ENCODE measurements at regions not wholly inside any gene's neighbourhood (a gene's known extent, or its start where the extent isn't known, plus 50 kb on each side); places are given as distances from the start of the nearest gene placed in this dataset.
"Not testable (repeated sequence)": the region's sequence is repeated elsewhere in the genome, so short reads cannot be mapped to it uniquely, and the experiment has no call there.

DNA sequence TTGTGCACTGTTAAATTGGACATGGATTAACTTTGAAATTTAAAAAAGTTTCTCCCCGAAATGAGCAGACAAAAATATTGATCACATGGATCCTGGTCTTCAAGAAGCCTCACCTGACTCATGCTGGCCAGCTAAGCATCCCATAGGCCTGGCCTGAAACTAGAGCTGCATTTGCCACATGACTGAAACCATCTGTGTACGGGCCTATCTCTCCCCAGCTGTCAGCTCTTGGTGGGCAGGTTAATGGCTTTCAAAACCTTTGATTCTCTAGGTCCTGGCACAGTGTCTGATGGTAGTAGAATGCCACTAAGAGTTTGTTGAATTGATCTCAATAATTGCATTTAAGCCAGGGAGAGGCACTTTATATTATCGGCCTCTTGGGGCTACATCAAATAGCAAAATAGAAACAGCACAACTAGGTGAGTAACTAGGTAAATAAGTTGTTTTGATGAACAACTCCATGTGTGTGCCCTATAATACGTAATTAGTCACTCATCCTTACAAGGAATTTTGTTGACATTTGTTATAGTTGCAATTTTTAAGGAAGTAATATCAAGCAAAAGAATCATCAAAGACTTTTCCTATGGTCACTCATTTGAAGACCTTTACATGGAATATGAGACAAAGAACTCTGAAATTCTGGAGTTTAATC, 251.1 kb downstream of the SP3 start:
- Histone ChIP-seq H3K4me1 (replicated peaks in 1 of 2) (peaks cover 0 to 6% of the 10 kb centered on the region in 2 donors), H3K4me3 (no peak overlapping the region), H3K27ac (no peak overlapping the region)
- in situ Hi-C loops (cut with MboI; ENCODE audit: low pct_unique_long_range_greater_than_20kb in 2 of 9, low sequenced_read_pairs in 9 of 9, unreplicated experiment in 9 of 9), result no loop called here
- WGBS, 10 experiments, result 62 to 100% (median 83%) methylated on average over 2 to 4 of the region's 4 CpGs; no CpG with 5 or more reads in 1 of the 10 experiments
- no peak for ATAC-seq (replicated peaks in 6 of 8)

DNA sequence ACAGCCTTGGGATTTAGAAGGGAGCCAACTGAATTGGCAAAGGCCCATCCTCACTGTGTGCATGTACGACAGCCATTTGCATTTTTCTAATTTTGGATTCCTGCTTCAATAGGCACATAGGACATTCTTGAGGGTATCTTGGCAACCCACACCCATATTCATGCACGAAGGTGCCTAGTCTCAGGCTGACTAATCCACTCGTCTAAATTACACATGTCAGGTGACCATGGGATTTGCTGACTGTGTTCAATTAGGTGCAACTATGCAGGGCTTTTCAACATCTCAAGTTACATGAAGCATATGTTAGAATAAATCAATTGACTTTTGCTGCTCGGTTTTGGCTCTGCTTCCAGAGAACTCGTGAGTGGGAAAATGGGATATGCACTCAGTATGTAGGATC, 249.7 kb downstream of the SP3 start:
- ATAC-seq (replicated peaks in 6 of 8), result peak in 5 of 8 experiments; percentile 9 to 93 (median 80)
- H3K27ac ChIP-seq, result no peak overlapping the region
- in situ Hi-C loops (cut with MboI; ENCODE audit: low pct_unique_long_range_greater_than_20kb in 2 of 9, low sequenced_read_pairs in 9 of 9, unreplicated experiment in 9 of 9), result no loop called here
- no peak overlapping the region for H3K4me3 ChIP-seq
- H3K4me1 ChIP-seq (replicated peaks in 1 of 2), result peaks cover 0 to 6% of the 10 kb centered on the region in 2 donors
- WGBS, 10 experiments, result 0 to 78% (median 10%) methylated on average over 1 to 5 of the region's 5 CpGs; no CpG with 5 or more reads in 3 of the 10 experiments

DNA sequence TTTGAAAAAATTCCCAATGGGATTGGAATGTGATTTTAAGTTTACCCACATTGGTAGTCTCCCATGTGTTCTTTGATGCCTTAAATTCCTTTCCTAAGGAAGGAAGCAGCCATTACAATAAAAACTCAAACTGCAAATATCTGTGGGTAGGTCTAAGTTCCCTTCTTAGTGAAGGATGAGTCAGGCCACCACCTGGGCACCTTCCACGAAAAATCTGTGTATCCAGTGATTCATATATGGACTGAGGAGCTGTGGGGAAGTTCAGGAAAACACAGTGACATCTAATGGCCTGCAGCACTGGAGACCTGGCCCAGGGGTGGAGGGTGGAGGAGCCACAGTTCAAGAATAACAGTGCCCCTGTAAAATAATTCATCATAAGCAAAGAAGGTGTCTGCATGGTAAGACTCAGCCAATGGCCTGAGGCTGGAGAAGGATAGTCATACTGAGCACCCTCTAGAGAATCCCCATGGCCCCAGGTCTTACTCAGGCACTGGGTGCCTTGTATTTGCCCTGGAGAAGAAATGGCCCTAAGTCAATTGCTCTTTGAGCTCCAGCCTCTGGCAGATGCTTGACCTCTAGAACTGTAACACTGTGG, 248.6 kb downstream of the SP3 start:
- ATAC-seq (replicated peaks in 6 of 8), result no peak
- in situ Hi-C loops (cut with MboI; ENCODE audit: low pct_unique_long_range_greater_than_20kb in 2 of 9, low sequenced_read_pairs in 9 of 9, unreplicated experiment in 9 of 9), result no loop called here
- 0 to 80% (median 40%) methylated on average over 1 of the region's 1 CpG; no CpG with 5 or more reads in 3 of the 10 experiments for WGBS, 10 experiments

DNA sequence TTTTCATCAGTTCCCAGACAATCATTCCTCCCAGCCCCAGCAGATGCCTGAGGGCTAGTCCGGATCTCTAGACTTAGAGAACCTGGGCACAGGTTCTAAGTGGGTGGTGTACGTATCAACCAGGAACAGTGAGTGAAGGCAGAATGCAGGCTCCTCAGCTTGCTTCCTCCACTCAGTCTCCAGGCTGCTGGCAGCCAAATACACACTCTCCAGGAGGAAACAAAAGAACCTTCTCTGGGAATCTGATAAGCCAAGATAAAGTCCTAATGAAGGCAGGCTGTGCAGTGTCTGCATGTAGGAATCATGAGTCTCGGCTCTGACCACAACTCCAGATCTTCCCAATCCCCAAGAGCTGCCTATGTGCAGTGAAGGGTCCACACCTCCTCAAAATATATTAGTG, 245.7 kb downstream of the SP3 start:
- WGBS, 10 experiments, result 38 to 100% (median 93%) methylated on average over 1 to 2 of the region's 3 CpGs; no CpG with 5 or more reads in 3 of the 10 experiments
- H3K27ac ChIP-seq, result no peak overlapping the region
- no peak for ATAC-seq (replicated peaks in 6 of 8)
- no peak overlapping the region for H3K4me3 ChIP-seq
- H3K4me1 ChIP-seq (replicated peaks in 1 of 2), result peaks cover 0 to 4% of the 10 kb centered on the region in 2 donors
- in situ Hi-C loops (cut with MboI; ENCODE audit: low pct_unique_long_range_greater_than_20kb in 2 of 9, low sequenced_read_pairs in 9 of 9, unreplicated experiment in 9 of 9), result no loop called here

More for the DNA sequence above, 248.6 kb downstream of the SP3 start:
- Histone ChIP-seq H3K27ac (no peak overlapping the region), H3K4me1 (replicated peaks in 1 of 2) (peaks cover 0 to 6% of the 10 kb centered on the region in 2 donors), H3K4me3 (no peak overlapping the region)

DNA sequence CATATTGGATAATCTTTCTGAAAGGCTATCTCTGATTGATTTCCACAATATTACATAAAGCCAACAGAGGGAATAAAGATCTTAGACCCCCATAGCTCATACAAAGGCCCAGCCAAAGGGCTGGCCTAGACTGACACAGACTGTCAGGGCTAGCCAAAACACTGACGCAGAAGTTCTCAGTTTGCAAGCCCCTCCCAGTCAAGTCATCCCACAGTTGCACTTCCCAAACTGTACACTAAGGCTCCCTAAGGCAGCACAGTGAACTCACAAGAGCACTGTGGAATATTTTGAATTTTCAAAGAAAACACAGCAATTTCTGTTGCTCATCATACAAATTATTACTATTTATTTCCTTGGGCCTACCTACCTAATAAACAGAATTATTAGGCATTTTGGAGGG, 244.9 kb downstream of the SP3 start:
- in situ Hi-C loops (cut with MboI; ENCODE audit: low pct_unique_long_range_greater_than_20kb in 2 of 9, low sequenced_read_pairs in 9 of 9, unreplicated experiment in 9 of 9), result no loop called here
- ATAC-seq (replicated peaks in 6 of 8), result peak in 3 of 8 experiments; percentile 52 to 84 (median 76)
- 50 to 100% methylated on average over 1 of the region's 1 CpG; no CpG with 5 or more reads in 8 of the 10 experiments for WGBS, 10 experiments
- Histone ChIP-seq H3K4me1 (replicated peaks in 1 of 2) (peaks cover 2 to 3% of the 10 kb centered on the region in 2 donors), H3K4me3 (no peak overlapping the region), H3K27ac (no peak overlapping the region)

DNA sequence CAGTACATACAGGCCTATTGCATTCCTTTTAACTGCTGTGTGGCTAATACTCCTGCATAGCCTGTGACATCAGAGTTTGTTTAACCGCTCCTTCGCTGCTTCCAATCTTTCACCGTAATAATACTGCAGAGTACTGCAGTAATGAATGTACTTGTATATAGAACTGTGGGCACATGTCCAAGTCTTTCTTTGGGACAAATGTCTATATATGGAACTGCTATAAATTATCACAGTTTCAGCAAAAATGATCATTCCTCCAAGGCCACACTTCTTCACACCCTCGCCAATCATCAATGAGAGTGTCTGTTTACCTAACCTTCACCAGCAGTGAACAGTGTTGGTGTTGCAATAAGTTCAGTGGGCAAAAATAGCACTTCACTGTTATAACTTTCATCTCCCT, 230.4 kb downstream of the SP3 start:
- Histone ChIP-seq H3K4me3 (no peak overlapping the region), H3K4me1 (replicated peaks in 1 of 2) (no peaks in the 10 kb centered on the region), H3K27ac (no peak overlapping the region)
- WGBS, 10 experiments, result 90 to 100% (median 95%) methylated on average over 2 to 4 of the region's 4 CpGs; no CpG with 5 or more reads in 3 of the 10 experiments
- peak in 1 of 8 experiments; percentile 35 for ATAC-seq (replicated peaks in 6 of 8)
- in situ Hi-C loops (cut with MboI; ENCODE audit: low pct_unique_long_range_greater_than_20kb in 2 of 9, low sequenced_read_pairs in 9 of 9, unreplicated experiment in 9 of 9), result loop anchor here in 2 of 9 experiments (25.0 kb wide), 2 partner anchors 147 to 322 kb away; no protein-coding TSS in a partner anchor

DNA sequence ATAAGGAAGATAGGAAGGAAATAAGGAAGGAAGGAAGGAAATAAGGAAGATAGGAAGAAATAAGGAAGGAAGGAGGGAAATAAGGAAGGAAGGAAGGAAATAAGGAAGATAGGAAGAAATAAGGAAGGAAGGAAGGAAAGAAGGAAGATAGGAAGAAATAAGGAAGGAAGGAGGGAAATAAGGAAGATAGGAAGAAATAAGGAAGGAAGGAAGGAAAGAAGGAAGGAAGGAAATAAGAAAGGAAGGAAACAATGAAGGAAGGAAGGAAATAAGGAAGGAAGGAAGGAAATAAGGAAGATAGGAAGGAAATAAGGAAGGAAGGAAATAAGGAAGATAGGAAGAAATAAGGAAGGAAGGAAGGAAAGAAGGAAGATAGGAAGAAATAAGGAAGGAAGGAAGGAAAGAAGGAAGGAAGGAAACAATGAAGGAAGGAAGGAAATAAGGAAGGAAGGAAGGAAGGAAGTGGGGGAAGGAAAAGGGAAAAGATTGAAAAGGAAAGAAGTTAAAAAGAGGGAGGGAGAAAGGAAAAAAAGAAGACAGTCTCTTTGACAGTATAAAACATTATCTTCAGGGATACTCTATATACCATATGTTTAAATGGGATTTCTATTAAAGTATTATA, 227.1 kb downstream of the SP3 start:
- not testable (repeated sequence) for H3K4me1 ChIP-seq (replicated peaks in 1 of 2); H3K27ac ChIP-seq; ATAC-seq (replicated peaks in 6 of 8); H3K4me3 ChIP-seq
- in situ Hi-C loops (cut with MboI; ENCODE audit: low pct_unique_long_range_greater_than_20kb in 2 of 9, low sequenced_read_pairs in 9 of 9, unreplicated experiment in 9 of 9), result loop anchor here in 2 of 9 experiments (25.0 kb wide), 2 partner anchors 151 to 326 kb away; no protein-coding TSS in a partner anchor

DNA sequence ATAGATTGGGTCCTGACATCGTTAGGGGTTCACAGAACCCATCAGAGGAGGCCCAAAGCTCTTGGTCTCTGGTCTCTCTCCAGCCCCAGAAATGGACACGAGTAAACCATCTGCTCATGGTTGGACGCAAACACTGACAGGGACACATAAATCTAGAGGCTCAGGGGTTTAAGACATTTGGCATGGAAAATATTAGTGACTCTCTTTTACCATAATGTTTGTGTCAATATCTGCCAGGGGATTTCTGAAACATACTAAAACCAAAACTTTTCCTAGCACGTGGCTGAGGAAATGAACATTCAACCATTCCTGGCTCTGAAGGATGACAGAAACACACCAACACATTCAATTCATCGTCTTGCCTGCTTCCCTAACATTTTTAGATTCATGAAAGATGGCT, 226.2 kb downstream of the SP3 start:
- in situ Hi-C loops (cut with MboI; ENCODE audit: low pct_unique_long_range_greater_than_20kb in 2 of 9, low sequenced_read_pairs in 9 of 9, unreplicated experiment in 9 of 9), result loop anchor here in 2 of 9 experiments (25.0 kb wide), 2 partner anchors 152 to 327 kb away; no protein-coding TSS in a partner anchor
- ATAC-seq (replicated peaks in 6 of 8), result no peak
- 4 to 94% (median 80%) methylated on average over 1 to 5 of the region's 5 CpGs; no CpG with 5 or more reads in 3 of the 10 experiments for WGBS, 10 experiments
- H3K27ac ChIP-seq, result no peak overlapping the region
- no peak overlapping the region for H3K4me3 ChIP-seq
- H3K4me1 ChIP-seq (replicated peaks in 1 of 2), result peaks cover 0 to 2% of the 10 kb centered on the region in 2 donors

DNA sequence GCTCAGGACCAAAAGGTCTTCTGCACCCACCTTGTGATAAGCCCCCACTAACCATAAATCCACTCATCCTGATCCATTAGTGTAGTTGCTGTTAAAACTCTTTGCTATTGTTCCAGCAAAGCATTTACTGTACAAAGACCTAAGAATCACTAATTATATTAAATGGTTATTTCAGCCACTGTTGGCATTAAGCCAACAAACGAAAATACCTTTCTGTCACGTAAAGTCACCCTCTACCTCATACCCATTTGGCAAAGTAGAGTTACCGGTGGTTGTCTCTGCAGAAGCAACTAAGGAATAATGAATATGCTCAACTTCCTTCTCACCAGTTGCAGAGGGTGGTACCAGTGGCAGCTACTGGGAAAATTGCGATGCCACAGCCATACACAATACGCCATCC, 224.5 kb downstream of the SP3 start:
- ATAC-seq (replicated peaks in 6 of 8), result no peak
- H3K4me3 ChIP-seq, result no peak overlapping the region
- 44 to 100% (median 71%) methylated on average over 2 to 5 of the region's 5 CpGs; no CpG with 5 or more reads in 2 of the 10 experiments for WGBS, 10 experiments
- peaks cover 0 to 2% of the 10 kb centered on the region in 2 donors for H3K4me1 ChIP-seq (replicated peaks in 1 of 2)
- in situ Hi-C loops (cut with MboI; ENCODE audit: low pct_unique_long_range_greater_than_20kb in 2 of 9, low sequenced_read_pairs in 9 of 9, unreplicated experiment in 9 of 9), result loop anchor here in 2 of 9 experiments (25.0 kb wide), 2 partner anchors 153 to 328 kb away; no protein-coding TSS in a partner anchor
- no peak overlapping the region for H3K27ac ChIP-seq

DNA sequence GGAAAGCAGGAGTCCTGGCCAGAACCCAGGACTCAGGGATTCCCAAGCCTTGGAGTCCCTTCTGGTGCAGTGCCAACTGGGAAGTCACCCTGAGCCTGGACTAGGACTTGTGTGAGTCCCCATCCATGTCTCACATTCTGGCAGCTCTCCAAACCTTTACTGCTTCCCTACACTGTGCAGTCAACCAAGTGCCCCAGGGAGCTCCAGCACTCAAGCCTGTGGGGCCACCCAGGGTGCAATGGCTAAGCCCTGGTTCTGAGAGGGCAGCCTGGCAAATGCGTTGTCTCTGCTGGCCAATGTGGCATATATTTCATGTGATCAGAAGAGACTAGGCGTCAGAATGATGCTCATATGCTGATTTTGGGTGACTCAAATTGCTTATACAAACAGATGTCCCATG, 223.4 kb downstream of the SP3 start:
- WGBS, 10 experiments, result 0 to 100% (median 88%) methylated on average over 1 to 2 of the region's 2 CpGs; no CpG with 5 or more reads in 7 of the 10 experiments
- H3K27ac ChIP-seq, result no peak overlapping the region
- peak in 4 of 8 experiments; percentile 26 to 94 (median 46) for ATAC-seq (replicated peaks in 6 of 8)
- in situ Hi-C loops (cut with MboI; ENCODE audit: low pct_unique_long_range_greater_than_20kb in 2 of 9, low sequenced_read_pairs in 9 of 9, unreplicated experiment in 9 of 9), result loop anchor here in 2 of 9 experiments (25.0 kb wide), 2 partner anchors 154 to 329 kb away; no protein-coding TSS in a partner anchor
- H3K4me3 ChIP-seq, result no peak overlapping the region
- peaks cover 2% of the 10 kb centered on the region in 2 donors for H3K4me1 ChIP-seq (replicated peaks in 1 of 2)

DNA sequence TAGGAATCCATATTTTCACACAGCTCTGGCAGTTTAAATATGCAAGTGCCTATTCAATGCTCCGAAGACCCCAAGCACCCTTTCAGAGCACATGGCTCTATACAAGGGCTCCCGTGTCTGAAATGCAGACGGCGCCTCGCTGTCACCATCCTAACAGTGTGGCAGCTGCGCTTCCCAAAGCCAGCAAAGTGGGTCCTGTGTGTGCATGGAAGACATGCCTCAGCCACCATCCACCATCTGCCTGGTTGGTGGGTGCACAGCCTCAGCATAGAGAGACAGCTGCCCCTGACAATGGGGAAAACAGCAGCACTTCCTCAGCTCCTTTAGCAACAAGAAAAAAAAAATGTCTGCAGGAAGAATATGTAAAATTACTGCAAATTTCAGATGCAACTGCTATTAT, 218.1 kb downstream of the SP3 start:
- Histone ChIP-seq H3K4me3 (no peak overlapping the region), H3K27ac (no peak overlapping the region), H3K4me1 (replicated peaks in 1 of 2) (peaks cover 12 to 27% of the 10 kb centered on the region in 2 donors)
- in situ Hi-C loops (cut with MboI; ENCODE audit: low pct_unique_long_range_greater_than_20kb in 2 of 9, low sequenced_read_pairs in 9 of 9, unreplicated experiment in 9 of 9), result loop anchor here in 2 of 9 experiments (25.0 kb wide), 2 partner anchors 160 to 335 kb away; no protein-coding TSS in a partner anchor
- ATAC-seq (replicated peaks in 6 of 8), result peak in 5 of 8 experiments; percentile 40 to 58 (median 52)
- WGBS, 10 experiments, result 0 to 93% (median 33%) methylated on average over 1 to 6 of the region's 6 CpGs; no CpG with 5 or more reads in 3 of the 10 experiments

DNA sequence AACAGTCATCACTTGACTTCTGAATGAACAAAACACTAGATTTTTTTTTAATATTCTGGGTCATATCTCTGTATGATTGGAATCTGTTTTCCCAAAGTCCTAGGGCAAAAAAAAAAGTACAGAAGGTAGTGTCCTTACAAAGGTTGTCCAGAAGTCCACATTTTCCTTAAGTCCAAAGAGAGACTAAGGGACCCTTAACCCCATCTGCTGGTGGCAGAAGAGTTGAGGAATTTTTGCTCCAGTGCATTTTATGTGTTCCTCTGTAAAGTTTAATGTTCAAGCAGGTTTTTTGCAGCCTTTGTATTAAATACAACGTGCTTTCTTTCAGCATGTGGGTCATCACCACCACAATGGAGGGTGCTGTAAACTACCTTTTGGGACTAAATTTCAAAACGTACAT, 215.9 kb downstream of the SP3 start:
- peak in 1 of 8 experiments; percentile 20 for ATAC-seq (replicated peaks in 6 of 8)
- Histone ChIP-seq H3K4me3 (no peak overlapping the region), H3K4me1 (replicated peaks in 1 of 2) (peaks cover 12 to 27% of the 10 kb centered on the region in 2 donors), H3K27ac (no peak overlapping the region)
- in situ Hi-C loops (cut with MboI; ENCODE audit: low pct_unique_long_range_greater_than_20kb in 2 of 9, low sequenced_read_pairs in 9 of 9, unreplicated experiment in 9 of 9), result loop anchor here in 2 of 9 experiments (25.0 kb wide), 2 partner anchors 162 to 337 kb away; no protein-coding TSS in a partner anchor
- whole genome bisulfite sequencing, 10 experiments, result 12 to 100% (median 60%) methylated on average over 1 to 2 of the region's 2 CpGs; no CpG with 5 or more reads in 1 of the 10 experiments
